GM12864 (cell line): ENCODE measurements at regions not wholly inside any gene's neighbourhood (a gene's known extent, or its start where the extent isn't known, plus 50 kb on each side); places are given as distances from the start of the nearest gene placed in this dataset.

ENCODE experiments used
- DNase-seq: peaks from one replicate; pipeline ENCODE4 v3.0.0-alpha.2; 2011; ENCODE audit warnings: low read depth
- H3K4me3 ChIP-seq: 2 replicates; pipeline ENCODE4 v1.5.1; 2011; ENCODE audit warnings: mild to moderate bottlenecking, low read depth, low read length, control low read depth
- CTCF ChIP-seq: IDR thresholded peaks from 2 replicates; pipeline ENCODE4 v1.5.1; 2011; ENCODE audit warnings: low read depth, mild to moderate bottlenecking, moderate library complexity, low read length, control low read depth, inconsistent platforms; ENCODE audit errors: missing control alignments

DNA sequence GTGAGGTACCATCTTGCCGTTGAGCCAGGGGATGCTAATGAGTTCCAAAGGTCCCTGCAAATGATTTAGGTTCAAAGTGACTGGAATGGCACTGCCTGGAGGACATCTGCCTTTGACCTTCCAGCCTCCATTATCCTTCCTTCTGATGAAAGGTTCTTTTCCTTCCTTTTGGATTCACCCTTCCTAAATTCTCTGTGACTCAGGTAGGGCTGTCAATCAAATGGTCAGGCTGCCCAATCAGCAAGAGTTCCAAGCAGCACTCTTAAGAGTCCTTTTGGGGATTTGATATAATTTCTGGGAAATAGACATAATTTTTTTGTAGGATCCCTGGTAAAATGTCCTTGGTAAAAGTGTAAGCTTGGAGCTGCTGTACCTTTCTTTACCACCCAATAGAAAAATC lies 58.8 kb upstream of the LMO4 start:
- no peak for TF ChIP-seq CTCF
- no peak overlapping the region for H3K4me3 ChIP-seq
- DNase-seq, result no peak

DNA sequence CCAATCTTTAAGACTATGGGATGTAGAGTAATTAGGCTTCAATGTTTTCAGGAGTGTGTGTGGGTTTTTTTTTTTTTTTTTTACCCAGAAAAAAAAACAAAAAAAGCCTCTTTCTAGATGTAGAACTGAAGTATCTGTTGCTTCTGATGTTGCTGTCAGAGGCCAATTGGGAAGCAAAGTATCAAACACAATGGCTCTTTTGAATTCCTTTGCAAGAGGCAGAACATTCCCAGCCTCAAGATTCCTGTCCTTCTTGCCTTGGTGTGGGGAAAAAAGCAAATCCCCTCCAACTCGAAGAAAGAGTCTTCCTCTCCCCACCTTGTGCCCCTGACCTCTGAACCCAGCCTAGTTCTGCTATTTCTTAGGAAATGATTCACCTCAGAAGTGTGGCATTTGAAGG lies 55.4 kb upstream of the LMO4 start:
- no peak for TF ChIP-seq CTCF
- no peak for DNase-seq

GRCh38 chr1:87274851-87275250 lies 53.8 kb upstream of the LMO4 start:
- TF ChIP-seq CTCF, result no peak
- no peak for DNase-seq
- H3K4me3 ChIP-seq, result no peak overlapping the region

More for the DNA sequence above, 55.4 kb upstream of the LMO4 start:
- no peak overlapping the region for H3K4me3 ChIP-seq

- no peak overlapping the region for H3K4me3 ChIP-seq
- no peak for DNase-seq
- TF ChIP-seq CTCF, result no peak
Observed at GRCh38 chr1:87278825-87279535, 49.7 kb upstream of the LMO4 start.
